NB4 (cell line): ENCODE measurements at regions not wholly inside any gene's neighbourhood (a gene's known extent, or its start where the extent isn't known, plus 50 kb on each side); places are given as distances from the start of the nearest gene placed in this dataset.

Source experiments
- DNase-seq: peaks from one replicate; pipeline ENCODE4 v3.0.0; 2010; ENCODE audit warnings: low read depth
- H3K4me3 ChIP-seq: one replicate; pipeline ENCODE4 v1.5.1; 2011; ENCODE audit warnings: mild to moderate bottlenecking, low read depth, low read length, moderate library complexity
- CTCF ChIP-seq: IDR thresholded peaks from one replicate; pipeline ENCODE4 v1.5.1; 2012; ENCODE audit warnings: low read depth, low read length
- MAX ChIP-seq: IDR thresholded peaks from 2 replicates; pipeline ENCODE4 v1.6.1; 2011; ENCODE audit warnings: low read depth, low read length
- MYC ChIP-seq: IDR thresholded peaks from 2 replicates; pipeline ENCODE4 v1.6.1; 2011; ENCODE audit warnings: low read depth, low read length
- POLR2A ChIP-seq: IDR thresholded peaks from 2 replicates; pipeline ENCODE4 v1.6.1; 2011; ENCODE audit warnings: mild to moderate bottlenecking; ENCODE audit not compliant: insufficient read length; ENCODE audit errors: extremely low read depth

GRCh38 chr11:72519220-72519881 lies 85.0 kb upstream of the CLPB start:
- TF ChIP-seq POLR2A = no peak
- TF ChIP-seq CTCF = no peak
- TF ChIP-seq MAX = peak; percentile 81
- TF ChIP-seq MYC = no peak
- H3K4me3 ChIP-seq = peak overlapping the region; percentile 48
- DNase-seq = peak; percentile 38

GRCh38 chr11:72514331-72514730 lies 80.0 kb upstream of the CLPB start:
- no peak for DNase-seq
- TF ChIP-seq MYC = no peak
- no peak for TF ChIP-seq POLR2A
- TF ChIP-seq CTCF = no peak
- H3K4me3 ChIP-seq = no peak overlapping the region

GRCh38 chr11:72513411-72513810 lies 79.1 kb upstream of the CLPB start:
- TF ChIP-seq MAX = no peak
- TF ChIP-seq POLR2A = no peak
- TF ChIP-seq CTCF = no peak
- TF ChIP-seq MYC = no peak
- no peak overlapping the region for H3K4me3 ChIP-seq
- DNase-seq = no peak

GRCh38 chr11:72512956-72513355 lies 78.6 kb upstream of the CLPB start:
- TF ChIP-seq MYC (no peak), POLR2A (no peak), MAX (no peak), CTCF (no peak)
- no peak overlapping the region for H3K4me3 ChIP-seq
- no peak for DNase-seq

GRCh38 chr11:72511393-72512047 lies 77.2 kb upstream of the CLPB start:
- no peak for DNase-seq
- H3K4me3 ChIP-seq = no peak overlapping the region
- TF ChIP-seq POLR2A (no peak), MAX (no peak), MYC (no peak), CTCF (no peak)
